ENCODE measurements at regions not wholly inside any gene's neighbourhood (a gene's known extent, or its start where the extent isn't known, plus 50 kb on each side); places are given as distances from the start of the nearest gene placed in this dataset.

- no peak for TF ChIP-seq CTCF (IDR thresholded peaks at IDR 0.05; ENCODE audit: borderline replicate concordance, extremely low read depth, low read length, poor library complexity, severe bottlenecking)
- no peak for TF ChIP-seq EZH2 (IDR thresholded peaks at IDR 0.05; ENCODE audit: borderline replicate concordance, low read depth, low read length, severe bottlenecking)
These were observed 478.1 kb downstream of the BTBD3 start for GRCh38 chr20:12395760-12396159.
